ENCODE measurements at regions not wholly inside any gene's neighbourhood (a gene's known extent, or its start where the extent isn't known, plus 50 kb on each side); places are given as distances from the start of the nearest gene placed in this dataset.

- H3K36me3 ChIP-seq (ENCODE audit: low read depth), result no peaks in the 10 kb centered on the region
- H3K4me2 ChIP-seq (ENCODE audit: unreplicated experiment), result no peak overlapping the region
- no peaks in the 10 kb centered on the region for H4K20me1 ChIP-seq (ENCODE audit: insufficient read depth)
- no peak for DNase-seq
- in situ Hi-C loops (cut with MboI), result no loop called here
- no peaks in the 10 kb centered on the region for H3K4me1 ChIP-seq (ENCODE audit: insufficient read depth)
- no peaks in the 10 kb centered on the region for H3F3A ChIP-seq (ENCODE audit: insufficient read depth)
- no peak overlapping the region for H2AFZ ChIP-seq
- TF ChIP-seq EZH2phosphoT487 (IDR thresholded peaks at IDR 0.05; ENCODE audit: insufficient read depth, low read depth) (no peak), EZH2 (IDR thresholded peaks at IDR 0.05; ENCODE audit: insufficient read depth, poor library complexity, severe bottlenecking) (no peak)
- H3K9me3 ChIP-seq (ENCODE audit: low read depth), result no peaks in the 10 kb centered on the region
- H3K27ac ChIP-seq, result no peak overlapping the region
- H3K79me2 ChIP-seq (ENCODE audit: insufficient read depth), result no peaks in the 10 kb centered on the region
- H3K9me2 ChIP-seq (ENCODE audit: insufficient read depth), result no peaks in the 10 kb centered on the region
- H3K27me3 ChIP-seq (replicated peaks; ENCODE audit: insufficient read depth), result peaks cover 45% of the 10 kb centered on the region
- H3K9ac ChIP-seq, result no peak overlapping the region
- no peak overlapping the region for H3K4me3 ChIP-seq
- whole genome bisulfite sequencing, 2 experiments (ENCODE audit: low coverage in 1 of 2, low lambda C conversion rate in 2 of 2, missing lambda C conversion rate in 2 of 2), result 69 to 73% methylated on average over 22 to 23 of the region's 23 CpGs
Measured at GRCh38 chr5:1661831-1662558, 137.6 kb downstream of the MRPL36 start.

- no peak for TF ChIP-seq EZH2 (IDR thresholded peaks at IDR 0.05; ENCODE audit: insufficient read depth, poor library complexity, severe bottlenecking)
- TF ChIP-seq EZH2phosphoT487 (IDR thresholded peaks at IDR 0.05; ENCODE audit: insufficient read depth, low read depth), result no peak
- H3K9me3 ChIP-seq (ENCODE audit: low read depth), result no peaks in the 10 kb centered on the region
- in situ Hi-C loops (cut with MboI), result no loop called here
- 65 to 71% methylated on average over 13 of the region's 13 CpGs for WGBS, 2 experiments (ENCODE audit: low coverage in 1 of 2, low lambda C conversion rate in 2 of 2, missing lambda C conversion rate in 2 of 2)
- H3K36me3 ChIP-seq (ENCODE audit: low read depth), result no peaks in the 10 kb centered on the region
- H3K79me2 ChIP-seq (ENCODE audit: insufficient read depth), result no peaks in the 10 kb centered on the region
- H2AFZ ChIP-seq, result no peak overlapping the region
- H3K4me3 ChIP-seq, result no peak overlapping the region
- H3K9me2 ChIP-seq (ENCODE audit: insufficient read depth), result no peaks in the 10 kb centered on the region
- no peaks in the 10 kb centered on the region for H4K20me1 ChIP-seq (ENCODE audit: insufficient read depth)
- peaks cover 44% of the 10 kb centered on the region for H3K27me3 ChIP-seq (replicated peaks; ENCODE audit: insufficient read depth)
- H3K27ac ChIP-seq, result no peak overlapping the region
- DNase-seq, result no peak
- no peaks in the 10 kb centered on the region for H3F3A ChIP-seq (ENCODE audit: insufficient read depth)
- no peak overlapping the region for H3K9ac ChIP-seq
- H3K4me2 ChIP-seq (ENCODE audit: unreplicated experiment), result no peak overlapping the region
- no peaks in the 10 kb centered on the region for H3K4me1 ChIP-seq (ENCODE audit: insufficient read depth)
Measured at GRCh38 chr5:1661311-1661710, 137.6 kb upstream of the LPCAT1 start.

- H3K9me3 ChIP-seq (ENCODE audit: low read depth), result no peaks in the 10 kb centered on the region
- H3K9ac ChIP-seq, result no peak overlapping the region
- no peaks in the 10 kb centered on the region for H4K20me1 ChIP-seq (ENCODE audit: insufficient read depth)
- H3K9me2 ChIP-seq (ENCODE audit: insufficient read depth), result no peaks in the 10 kb centered on the region
- in situ Hi-C loops (cut with MboI), result no loop called here
- no peak overlapping the region for H3K27ac ChIP-seq
- WGBS, 2 experiments (ENCODE audit: low coverage in 1 of 2, low lambda C conversion rate in 2 of 2, missing lambda C conversion rate in 2 of 2), result 58 to 67% methylated on average over 10 of the region's 10 CpGs
- DNase-seq, result no peak
- H3K27me3 ChIP-seq (replicated peaks; ENCODE audit: insufficient read depth), result peaks cover 37% of the 10 kb centered on the region
- TF ChIP-seq EZH2 (IDR thresholded peaks at IDR 0.05; ENCODE audit: insufficient read depth, poor library complexity, severe bottlenecking), result no peak
- TF ChIP-seq EZH2phosphoT487 (IDR thresholded peaks at IDR 0.05; ENCODE audit: insufficient read depth, low read depth), result no peak
- no peak overlapping the region for H3K4me3 ChIP-seq
- no peaks in the 10 kb centered on the region for H3K4me1 ChIP-seq (ENCODE audit: insufficient read depth)
- no peaks in the 10 kb centered on the region for H3F3A ChIP-seq (ENCODE audit: insufficient read depth)
- H3K36me3 ChIP-seq (ENCODE audit: low read depth), result no peaks in the 10 kb centered on the region
- no peaks in the 10 kb centered on the region for H3K79me2 ChIP-seq (ENCODE audit: insufficient read depth)
- no peak overlapping the region for H2AFZ ChIP-seq
- H3K4me2 ChIP-seq (ENCODE audit: unreplicated experiment), result no peak overlapping the region
Measured at GRCh38 chr5:1660511-1660910, 136.8 kb upstream of the LPCAT1 start.

DNA sequence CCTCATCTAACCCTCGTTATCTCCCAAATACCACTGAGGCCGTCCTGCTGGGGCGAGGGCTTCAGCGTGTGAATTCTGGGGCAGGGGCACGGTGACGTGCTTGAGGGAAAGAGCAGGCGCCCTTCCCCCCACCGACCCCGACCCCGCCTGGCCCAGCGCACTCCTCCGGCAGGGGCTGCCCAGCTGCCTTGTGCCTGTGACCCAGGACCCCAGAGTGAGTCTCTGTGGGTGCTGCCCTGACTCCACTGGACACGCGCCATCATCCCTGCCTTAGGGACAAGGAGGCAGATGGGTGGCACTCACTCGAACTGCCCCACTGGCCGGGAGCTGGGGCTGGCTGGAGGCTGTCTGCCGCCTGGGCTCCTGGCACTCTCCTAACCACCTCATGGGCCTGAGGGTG, 136.2 kb upstream of the LPCAT1 start:
- TF ChIP-seq EZH2phosphoT487 (IDR thresholded peaks at IDR 0.05; ENCODE audit: insufficient read depth, low read depth) (no peak), EZH2 (IDR thresholded peaks at IDR 0.05; ENCODE audit: insufficient read depth, poor library complexity, severe bottlenecking) (no peak)
- Histone ChIP-seq H2AFZ (no peak overlapping the region), H3K27me3 (replicated peaks; ENCODE audit: insufficient read depth) (peaks cover 36% of the 10 kb centered on the region), H3K9me3 (ENCODE audit: low read depth) (no peaks in the 10 kb centered on the region), H3K4me2 (ENCODE audit: unreplicated experiment) (no peak overlapping the region), H3K36me3 (ENCODE audit: low read depth) (no peaks in the 10 kb centered on the region), H3K9ac (no peak overlapping the region), H3K79me2 (ENCODE audit: insufficient read depth) (no peaks in the 10 kb centered on the region), H3K4me3 (no peak overlapping the region), H3K9me2 (ENCODE audit: insufficient read depth) (no peaks in the 10 kb centered on the region), H3F3A (ENCODE audit: insufficient read depth) (no peaks in the 10 kb centered on the region), H3K4me1 (ENCODE audit: insufficient read depth) (no peaks in the 10 kb centered on the region), H4K20me1 (ENCODE audit: insufficient read depth) (no peaks in the 10 kb centered on the region), H3K27ac (no peak overlapping the region)
- DNase-seq, result no peak
- 58 to 62% methylated on average over 15 of the region's 17 CpGs for WGBS, 2 experiments (ENCODE audit: low coverage in 1 of 2, low lambda C conversion rate in 2 of 2, missing lambda C conversion rate in 2 of 2)
- in situ Hi-C loops (cut with MboI), result no loop called here

Measured in GM23248 (cell line).